HG02759 (cell line): ENCODE measurements at regions not wholly inside any gene's neighbourhood (a gene's known extent, or its start where the extent isn't known, plus 50 kb on each side); places are given as distances from the start of the nearest gene placed in this dataset.
"Not testable (repeated sequence)": the region's sequence is repeated elsewhere in the genome, so short reads cannot be mapped to it uniquely, and the experiment has no call there.

Experiments used
- ATAC-seq: cut with Tn5 transposase; IDR thresholded peaks from one replicate; pipeline ENCODE4 v1.9.1; 2021; ENCODE audit warnings: mild to moderate bottlenecking, moderate library complexity; ENCODE audit not compliant: unreplicated experiment

DNA sequence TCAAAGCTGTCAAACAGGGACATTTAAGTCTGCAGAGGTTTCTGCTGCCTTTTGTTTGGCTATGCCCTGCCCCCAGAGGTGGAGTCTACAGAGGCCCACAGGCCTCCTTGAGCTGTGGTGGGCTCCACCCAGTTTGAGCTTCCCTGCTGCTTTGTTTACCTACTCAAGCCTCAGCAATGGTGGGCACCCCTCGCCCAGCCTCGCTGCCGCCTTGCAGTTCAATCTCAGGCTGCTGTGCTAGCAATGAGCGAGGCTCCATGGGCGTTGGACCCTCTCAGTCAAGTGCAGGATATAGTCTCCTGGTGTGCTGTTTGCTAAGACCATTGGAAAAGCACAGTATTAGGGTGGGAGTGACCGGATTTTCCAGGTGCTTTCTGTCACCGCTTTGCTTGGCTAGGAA is 477.6 kb upstream of the IL12A start:
- ATAC-seq, result not testable (repeated sequence)

DNA sequence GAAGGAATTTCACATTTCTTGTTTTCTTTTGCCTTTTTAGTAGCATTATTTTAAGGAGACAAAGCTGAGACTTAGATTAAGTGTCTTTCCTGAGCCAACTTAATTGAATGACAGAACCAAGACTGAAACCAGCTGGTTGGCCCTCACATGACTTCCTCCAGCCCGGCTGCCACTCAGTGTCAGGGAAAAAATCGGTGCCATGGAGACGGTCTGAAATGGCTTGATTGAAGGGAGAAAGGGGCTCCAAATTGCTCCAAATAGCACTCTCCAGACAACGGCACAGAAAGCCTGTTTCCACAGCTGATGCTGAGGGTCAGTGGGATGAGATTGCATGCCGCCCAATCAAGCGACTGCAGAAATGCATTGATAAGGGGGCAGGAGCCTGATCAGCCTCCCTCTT is 475.2 kb upstream of the IL12A start:
- ATAC-seq, result no peak

DNA sequence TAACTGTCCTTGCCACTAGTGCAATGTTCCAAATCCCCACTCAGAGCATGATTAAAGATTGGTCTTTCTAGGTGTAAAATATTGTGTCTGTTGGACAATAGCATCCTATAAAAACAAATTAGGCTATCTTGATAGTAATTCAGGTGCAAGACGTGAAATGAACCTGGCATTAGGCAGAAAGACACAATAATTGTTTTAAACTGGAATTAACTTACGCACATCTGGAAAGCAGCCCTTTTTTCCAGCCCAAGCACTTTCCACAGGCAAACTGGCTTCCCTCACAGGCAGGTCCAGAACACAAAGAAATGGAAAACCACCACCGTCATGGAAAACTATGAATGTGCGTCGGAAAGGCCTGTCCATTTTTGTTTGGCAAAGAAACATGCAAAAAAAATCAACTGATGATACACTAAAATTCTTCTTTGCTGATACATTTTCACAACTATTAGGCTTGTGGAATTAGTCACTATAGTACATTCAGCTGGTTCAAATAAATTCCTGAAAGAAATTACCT is 474.7 kb upstream of the IL12A start:
- no peak for ATAC-seq

DNA sequence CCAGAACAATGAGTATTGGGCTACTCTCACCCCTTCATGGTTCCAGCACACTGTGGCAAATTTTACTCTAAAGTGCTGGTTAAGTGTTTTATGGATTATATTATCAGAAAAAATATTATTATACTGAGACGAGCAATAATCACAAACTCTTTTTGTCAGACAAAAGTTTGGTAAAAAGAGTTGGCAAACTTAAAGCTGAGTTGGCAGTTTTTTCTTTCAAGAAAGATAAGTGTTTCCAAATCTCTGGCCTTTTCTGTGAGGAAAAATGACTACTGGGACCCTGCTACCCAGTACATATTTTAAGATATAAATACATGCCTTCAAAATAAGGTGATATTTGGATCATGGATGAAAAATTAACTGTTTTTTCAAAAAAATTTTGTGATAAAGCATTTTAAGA is 471.5 kb upstream of the IL12A start:
- no peak for ATAC-seq

DNA sequence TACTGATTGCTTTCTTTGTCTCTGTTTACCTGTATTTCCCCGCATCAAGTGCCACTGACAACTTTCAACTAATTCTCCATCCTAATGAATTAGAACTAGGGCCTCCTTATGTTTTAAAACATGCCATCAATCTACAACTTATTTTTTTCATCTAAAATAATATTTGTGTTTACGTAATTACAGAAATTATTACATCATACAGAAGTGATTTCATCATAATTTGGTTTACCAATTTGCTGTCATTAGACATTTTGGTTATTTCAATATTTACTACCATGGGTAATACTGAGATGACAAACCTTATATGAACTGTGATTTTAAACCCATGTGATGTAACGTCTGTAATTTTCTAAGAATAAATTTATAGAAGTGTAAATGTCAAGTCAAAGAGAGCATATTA is 468.0 kb upstream of the IL12A start:
- no peak for ATAC-seq

DNA sequence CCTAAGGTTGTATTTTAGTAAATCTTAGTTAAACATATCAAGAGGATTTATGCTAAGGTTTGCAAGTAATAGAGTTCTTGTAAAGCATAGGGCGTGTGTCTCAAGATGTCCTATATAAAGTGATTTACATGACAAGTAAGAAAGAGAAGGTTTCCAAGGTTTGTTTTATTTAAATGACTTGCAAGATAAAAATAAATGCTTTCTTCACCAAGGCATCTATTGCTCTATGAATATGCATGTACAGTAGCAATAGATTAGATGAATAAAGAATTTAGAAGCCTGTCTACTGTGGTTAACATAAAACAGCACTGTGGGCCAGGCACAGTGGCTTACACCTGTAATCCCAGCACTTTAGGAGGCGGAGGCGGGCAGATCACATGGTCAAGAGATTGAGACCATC is 466.4 kb upstream of the IL12A start:
- no peak for ATAC-seq

DNA sequence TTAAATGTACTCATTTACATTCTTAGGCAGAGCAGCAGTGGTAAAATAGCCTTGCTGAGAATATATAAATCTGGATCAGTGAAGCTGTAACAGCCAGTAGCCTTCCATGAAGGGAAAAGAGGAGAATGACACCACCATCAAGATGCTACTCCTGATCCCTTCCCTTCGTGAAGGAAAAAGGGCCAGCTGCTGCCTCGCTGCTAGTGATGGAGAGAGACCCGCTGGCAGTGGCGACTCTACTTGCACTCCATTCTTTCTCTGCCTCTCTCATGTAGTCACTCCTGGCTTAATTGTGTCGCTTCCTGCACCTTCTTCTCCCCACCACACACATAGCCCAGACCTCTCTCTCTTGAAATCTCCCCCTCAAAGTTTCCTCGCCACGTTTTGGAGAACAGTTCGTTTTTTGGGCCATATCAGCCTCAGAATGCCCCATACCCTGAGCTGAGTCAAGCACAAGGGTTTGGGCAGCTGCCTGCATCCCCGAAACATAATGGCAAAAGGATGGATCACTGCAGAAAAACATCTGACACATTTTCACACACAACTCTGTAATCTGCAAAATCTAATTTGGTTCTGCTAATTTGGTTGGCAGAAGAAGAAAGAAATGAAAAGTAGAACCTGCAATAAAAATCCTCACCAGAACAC is 460.3 kb upstream of the IL12A start:
- ATAC-seq, result no peak

DNA sequence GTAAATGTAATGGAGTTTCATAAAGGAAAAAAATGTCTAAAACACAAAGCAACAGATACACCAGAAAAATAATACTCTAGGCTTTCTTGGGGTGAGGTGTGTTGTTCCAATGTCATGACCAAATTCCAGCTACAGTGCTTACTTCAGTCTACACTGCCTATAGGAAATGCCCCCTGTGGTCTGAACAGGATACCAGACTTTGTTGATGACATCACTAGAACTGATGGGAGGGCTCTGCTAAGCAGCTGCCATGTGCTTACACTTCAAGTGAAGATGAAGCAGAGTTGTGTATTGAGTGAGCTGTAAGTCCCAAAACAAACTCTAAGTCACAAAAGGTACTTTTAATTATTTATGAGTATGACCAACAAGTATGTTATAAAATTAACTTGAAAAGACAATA is 456.1 kb upstream of the IL12A start:
- ATAC-seq, result no peak

DNA sequence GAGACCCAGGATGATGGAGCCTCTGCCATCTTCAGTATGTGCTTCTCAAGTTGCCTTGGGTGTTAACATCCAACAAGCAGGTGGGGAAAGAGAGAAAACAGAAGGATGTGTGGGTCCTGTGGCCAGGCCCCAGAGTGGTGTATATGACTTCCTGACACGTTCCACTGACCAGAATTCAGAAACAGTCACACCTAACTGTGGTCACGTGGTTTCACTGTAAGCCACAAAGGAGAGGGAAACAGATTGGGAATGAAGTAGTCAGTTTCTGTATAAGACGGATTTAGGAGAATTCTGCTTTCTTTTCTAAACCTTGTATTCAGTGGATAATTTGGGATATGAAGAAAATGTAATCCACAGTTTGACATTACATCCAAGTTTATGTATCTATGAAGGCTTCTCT is 454.1 kb upstream of the IL12A start:
- ATAC-seq, result no peak

DNA sequence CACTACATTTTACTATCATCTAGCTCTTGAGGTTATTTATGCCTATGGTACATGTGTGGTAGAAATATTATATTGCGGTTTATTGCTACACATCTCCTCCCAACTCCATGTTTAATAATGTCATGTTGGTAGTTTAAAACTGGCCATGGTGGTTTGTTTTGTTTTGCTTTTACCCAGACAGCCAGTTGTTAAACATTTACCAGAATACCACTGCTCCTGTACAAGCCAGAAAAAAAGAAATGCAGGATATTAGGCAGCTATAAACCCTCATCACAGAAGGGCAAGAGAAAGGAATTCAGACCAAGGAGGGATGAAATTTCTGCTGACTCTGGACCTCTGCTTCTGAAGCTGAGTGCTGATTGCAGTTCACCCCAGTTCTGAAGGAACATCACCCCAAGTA is 451.8 kb upstream of the IL12A start:
- no peak for ATAC-seq

DNA sequence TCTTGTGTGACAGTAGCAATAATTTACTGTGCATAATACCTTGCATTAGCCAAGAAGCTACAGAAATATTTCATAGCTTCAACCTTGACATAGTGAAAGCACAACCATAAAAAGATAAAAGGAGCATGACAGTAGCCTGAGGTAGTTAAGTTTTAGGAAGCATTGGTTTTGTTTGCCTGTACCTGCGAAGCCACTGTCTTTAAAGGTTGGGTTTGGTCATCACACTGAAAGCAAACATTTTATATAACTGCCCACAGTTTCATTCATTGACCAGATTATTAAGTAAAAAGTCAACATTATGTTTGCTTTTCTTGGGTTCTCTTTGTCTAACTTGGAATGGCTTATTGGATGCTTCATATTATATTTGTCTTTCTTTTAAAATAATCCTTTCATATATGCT is 450.1 kb upstream of the IL12A start:
- ATAC-seq, result no peak

DNA sequence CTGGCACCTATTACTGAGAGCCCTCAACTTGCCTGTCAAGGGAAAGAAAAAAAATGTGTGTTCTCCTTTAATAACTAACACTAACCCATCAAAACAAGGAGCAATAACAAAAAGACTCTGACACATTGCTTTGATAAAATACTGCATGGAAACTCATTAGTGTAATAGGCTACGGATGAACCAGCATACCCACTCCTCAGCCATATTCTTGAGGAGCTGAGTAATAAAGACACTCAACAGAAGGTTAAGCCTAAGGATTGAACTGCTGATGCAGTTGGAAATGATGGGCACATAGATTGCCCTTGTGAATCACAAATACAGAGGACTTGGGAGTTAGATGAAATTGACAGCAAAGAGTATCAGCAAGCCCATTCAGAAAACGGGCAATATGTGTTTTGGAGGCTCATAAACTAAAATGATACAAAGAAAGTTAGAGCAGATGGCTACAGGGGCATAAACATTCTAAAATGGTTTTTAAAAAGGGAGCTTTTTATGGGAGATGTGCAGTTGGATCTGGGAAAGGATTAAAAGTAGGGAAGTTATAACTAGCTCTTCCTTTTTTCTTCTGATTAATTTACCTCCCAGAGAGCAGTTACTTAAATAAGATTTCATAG is 447.6 kb upstream of the IL12A start:
- ATAC-seq, result no peak

DNA sequence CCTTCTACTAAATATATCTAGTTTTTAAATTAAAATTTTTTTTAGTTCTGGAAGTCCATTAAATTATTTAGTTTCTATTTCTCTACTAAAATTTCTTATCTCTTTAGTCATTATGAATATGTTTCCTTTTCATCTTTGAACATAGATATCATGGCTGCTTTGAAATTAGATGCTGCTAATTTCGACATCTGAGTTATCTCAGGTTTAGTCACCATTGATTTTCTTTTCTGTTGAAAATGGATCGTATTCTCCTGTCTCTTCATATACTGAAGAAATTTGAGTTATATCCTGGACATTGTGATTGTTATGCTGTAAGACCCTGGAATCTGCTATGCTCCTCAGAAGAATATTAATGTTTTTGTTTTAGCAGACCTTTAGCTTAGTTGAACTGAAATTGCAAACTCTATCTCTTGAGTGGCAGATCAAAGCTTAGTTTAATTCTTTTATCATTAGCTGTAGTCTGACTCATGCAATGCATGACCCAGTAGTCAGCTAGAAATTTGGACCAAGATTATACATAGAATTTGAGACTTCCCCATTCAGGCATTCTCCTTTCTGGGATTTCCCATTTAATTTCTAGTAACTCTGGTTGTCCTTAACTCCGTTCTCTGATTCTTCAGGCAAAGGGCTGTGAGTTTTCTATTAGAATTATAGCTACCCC is 439.8 kb upstream of the IL12A start:
- ATAC-seq, result no peak

DNA sequence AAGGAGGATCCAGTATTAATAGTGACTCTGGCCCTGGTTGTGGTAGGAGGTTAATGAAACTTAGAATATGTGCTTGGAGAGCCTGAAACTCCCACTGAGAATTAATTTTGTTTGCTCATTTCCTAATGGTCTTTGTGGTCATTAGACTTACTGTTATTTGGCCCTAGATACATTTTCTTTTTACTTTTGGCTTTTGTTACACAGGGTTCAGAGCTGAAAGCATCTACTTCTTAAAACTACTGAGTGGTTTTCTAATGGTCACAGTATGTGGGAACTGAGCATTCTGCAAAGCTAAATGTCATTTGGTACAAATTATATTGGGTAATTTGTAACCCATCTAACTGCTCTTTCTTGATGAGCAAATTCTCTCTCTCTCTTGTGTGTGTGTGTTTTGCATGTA is 433.4 kb upstream of the IL12A start:
- ATAC-seq, result no peak

DNA sequence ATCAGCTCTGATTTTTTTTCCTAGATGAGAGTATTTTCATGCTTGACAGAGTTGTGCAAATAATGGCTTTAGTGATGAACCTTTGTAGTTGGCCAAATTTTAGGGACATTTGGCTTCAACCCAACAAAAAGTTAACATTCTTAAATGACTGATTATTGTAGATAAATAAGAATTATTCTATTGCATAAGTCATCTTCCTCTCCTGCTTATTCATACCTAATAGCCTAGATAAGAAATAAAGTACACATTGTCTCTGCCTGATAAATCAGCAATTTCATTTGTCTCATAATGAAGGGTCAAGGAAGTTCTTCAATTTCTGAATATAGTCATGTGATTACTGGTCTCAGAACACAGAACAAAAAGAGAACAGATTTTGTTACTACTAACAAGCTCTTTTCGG is 428.9 kb upstream of the IL12A start:
- no peak for ATAC-seq

DNA sequence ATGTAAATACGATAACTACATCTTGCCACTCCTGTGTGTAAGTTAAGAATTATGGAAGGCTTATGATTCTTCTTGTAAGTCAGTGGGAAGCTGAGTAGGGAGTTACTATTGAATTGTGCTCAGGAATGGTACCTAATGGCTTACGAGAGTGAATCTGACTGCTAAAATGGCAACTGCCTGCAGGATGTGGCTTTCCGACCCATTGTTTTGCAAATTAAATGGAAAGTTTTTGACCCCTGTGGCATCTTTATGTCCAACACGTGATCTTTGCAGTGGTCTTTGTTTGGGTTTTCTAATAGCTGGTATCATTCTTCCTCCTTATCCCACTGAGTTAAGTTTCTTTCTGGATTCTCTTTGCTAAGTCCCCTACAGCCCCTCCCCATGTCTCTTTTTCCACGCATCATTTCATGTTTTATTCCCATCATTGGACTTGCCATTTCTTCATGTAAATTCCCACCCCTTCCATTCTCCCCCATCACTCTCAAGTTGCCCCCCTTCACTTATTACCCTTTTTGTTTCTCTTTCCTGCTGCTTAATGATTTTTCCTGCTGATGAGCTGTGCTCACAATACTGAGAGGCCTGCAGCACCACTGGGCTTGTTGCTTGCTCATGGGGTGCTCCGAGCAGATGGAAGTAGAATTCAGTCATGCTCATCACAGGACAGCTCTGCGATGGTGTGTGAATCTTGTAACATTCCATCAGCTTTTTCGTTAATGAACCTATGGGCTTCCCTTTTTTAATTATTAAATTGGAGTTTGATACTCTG is 428.2 kb upstream of the IL12A start:
- no peak for ATAC-seq

DNA sequence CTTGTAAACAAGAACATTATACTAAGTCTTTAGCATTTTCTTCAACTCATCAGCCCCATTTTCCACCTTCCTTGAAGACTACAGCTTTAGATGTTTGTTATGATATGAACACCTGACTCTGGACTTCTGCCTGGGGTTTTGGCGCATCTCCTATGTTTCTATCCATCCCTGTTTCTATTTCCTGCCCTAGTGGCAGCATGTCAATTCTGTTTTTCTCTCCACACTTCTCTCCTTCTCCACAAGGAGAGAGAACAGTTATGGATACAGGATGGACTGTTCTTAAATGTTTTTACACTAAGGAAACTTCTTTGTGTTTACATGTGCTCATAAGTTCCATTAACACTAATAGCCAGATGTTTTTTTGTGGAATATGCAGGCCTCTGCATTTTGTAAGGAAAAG is 423.3 kb upstream of the IL12A start:
- no peak for ATAC-seq

DNA sequence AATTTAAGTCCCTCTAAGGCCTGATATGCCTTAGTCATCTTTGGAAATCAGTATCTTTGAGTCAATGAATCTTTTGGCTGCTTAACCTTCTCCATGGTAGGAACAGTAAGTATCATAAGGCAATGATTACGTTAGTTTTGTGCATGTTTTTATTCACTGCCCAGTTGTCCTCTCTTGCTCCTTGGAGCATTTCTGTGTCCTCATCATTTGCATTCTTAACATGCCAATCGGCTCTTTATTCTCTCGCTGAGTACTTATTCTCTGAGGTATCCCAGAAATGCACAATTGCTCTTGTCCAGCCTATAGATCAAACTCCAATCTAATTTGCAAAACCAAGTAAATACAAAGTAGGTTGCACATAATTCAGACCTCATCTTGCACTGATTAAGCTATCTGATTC is 405.0 kb upstream of the IL12A start:
- ATAC-seq, result no peak

DNA sequence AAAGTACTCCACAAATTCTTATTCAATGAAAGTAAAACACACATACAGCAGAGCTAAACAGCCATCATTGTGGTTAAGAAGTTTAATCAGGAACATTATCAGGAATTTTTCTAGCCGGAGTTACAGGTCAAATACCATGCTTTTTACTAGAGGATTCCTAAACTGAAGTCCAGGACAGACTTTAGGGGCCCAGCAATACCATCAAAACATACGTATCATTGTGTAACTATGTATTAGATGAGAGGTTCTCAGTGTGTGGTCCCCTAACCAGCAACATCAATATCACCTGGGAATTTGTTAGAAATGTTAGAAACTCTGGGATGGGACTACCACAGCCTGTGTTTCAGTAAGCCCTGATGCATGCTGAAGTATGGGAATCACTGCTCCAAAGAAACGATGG is 404.2 kb upstream of the IL12A start:
- no peak for ATAC-seq

DNA sequence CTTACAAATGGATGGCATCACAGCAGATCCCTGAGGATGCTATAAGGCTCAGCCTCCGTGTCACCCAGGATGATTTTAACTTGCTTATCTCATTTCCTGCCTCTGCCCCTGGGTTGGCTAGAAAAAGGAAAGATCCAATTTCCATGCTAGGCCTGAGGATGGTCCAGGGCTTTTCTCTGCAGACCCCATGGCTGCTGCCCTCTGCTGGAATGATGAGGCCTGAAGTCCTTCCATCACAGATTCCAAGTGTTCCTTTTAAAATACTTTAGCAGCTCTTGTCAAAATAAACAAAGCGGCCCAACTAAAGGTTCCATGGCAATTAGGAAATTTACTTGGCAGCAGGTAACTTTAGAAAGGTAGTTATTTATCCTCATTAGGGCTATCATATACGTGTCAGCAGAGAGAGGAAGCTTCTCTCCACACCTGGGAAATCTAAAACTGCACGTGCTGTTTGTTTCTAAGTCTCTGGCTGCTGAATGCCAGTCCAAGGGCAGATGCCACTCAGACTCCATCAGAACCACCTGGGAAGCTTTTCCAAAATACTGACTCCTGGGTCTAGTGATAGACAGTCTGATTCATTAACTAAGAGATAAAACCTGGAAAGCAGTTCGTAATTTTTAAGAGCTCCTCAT is 401.9 kb upstream of the IL12A start:
- no peak for ATAC-seq

DNA sequence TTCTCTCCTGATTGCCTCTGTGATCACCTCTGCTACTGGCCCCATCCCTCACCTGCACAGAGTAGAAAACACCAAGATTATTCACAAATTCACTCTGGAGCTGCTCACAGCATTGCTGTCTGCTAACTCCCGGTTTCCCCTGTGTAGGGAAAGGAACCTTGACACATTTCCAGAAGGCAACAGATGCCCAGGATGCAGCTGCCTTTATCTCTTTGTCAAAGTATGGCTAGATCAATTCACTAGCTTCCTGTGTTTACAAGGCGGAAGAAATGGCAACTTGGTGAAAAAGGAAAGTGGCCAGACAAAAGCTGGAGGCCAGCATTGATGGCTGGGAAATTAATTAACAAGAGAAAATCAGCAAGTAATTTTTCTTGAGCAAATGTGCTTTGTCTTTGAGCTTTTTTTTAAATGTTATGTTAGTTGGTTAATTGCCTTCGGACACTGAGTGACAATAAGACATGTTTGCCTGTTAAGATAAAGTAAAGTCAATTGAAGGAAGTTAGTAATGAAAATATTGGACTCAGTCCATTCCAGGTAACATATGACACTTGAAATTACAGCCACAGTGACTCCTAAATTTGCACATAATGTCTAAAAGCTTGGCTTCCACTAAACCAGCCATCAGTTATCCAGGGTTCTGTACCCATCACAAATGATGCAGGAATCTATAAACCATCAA is 394.6 kb upstream of the IL12A start:
- ATAC-seq, result no peak
